ENCODE measurements at regions not wholly inside any gene's neighbourhood (a gene's known extent, or its start where the extent isn't known, plus 50 kb on each side); places are given as distances from the start of the nearest gene placed in this dataset.

- no peak for TF ChIP-seq CTCF (IDR thresholded peaks at IDR 0.05)
- TF ChIP-seq POLR2A (IDR thresholded peaks at IDR 0.05) = no peak
Observed at GRCh38 chr16:51224317-51224716, 73.2 kb upstream of the SALL1 start.
